Vagina (tissue), 2 donors: ENCODE measurements at regions not wholly inside any gene's neighbourhood (a gene's known extent, or its start where the extent isn't known, plus 50 kb on each side); places are given as distances from the start of the nearest gene placed in this dataset.

ENCODE experiments used
- DNase-seq, 2 donors: peaks; one replicate each; pipeline ENCODE4 v3.0.0-alpha.2; 2017; ENCODE audit errors: extremely low spot score in 2 of 2
- H3K27ac ChIP-seq: fragments of 200-600 bp; sonication (generic); one replicate; pipeline ENCODE4 v1.5.1; 2019
- H3K27me3 ChIP-seq: fragments of 200-600 bp; sonication (generic); one replicate; pipeline ENCODE4 v1.5.1; 2019
- H3K36me3 ChIP-seq, 2 donors: fragments of 200-600 bp; sonication (generic); one replicate each; pipeline ENCODE4 v1.5.1; 2017 to 2019
- H3K4me1 ChIP-seq: fragments of 200-600 bp; sonication (generic); one replicate; pipeline ENCODE4 v1.5.1; 2019
- H3K4me3 ChIP-seq, 2 donors: fragments of 200-600 bp; sonication (generic); 1 replicate in 1 of 2; 2 replicates in 1 of 2; pipeline ENCODE4 v1.5.1; 2016 to 2019
- H3K9me3 ChIP-seq: fragments of 200-600 bp; sonication (generic); one replicate; pipeline ENCODE4 v1.5.1; 2019
- POLR2A ChIP-seq, 2 donors: fragments of 450-650 bp; IDR thresholded peaks; one replicate each; pipeline ENCODE4 v1.6.1; 2017; ENCODE audit warnings: antibody characterized with exemption in 2 of 2, mild to moderate bottlenecking in 2 of 2, moderate library complexity in 2 of 2
- POLR2AphosphoS5 ChIP-seq, 2 donors: sonication (generic); formaldehyde crosslinking; IDR thresholded peaks; one replicate each; pipeline ENCODE4 v1.9.0; 2017; ENCODE audit warnings: antibody characterized with exemption in 2 of 2, mild to moderate bottlenecking in 2 of 2, low read depth in 1 of 2; ENCODE audit not compliant: insufficient read depth in 1 of 2
- intact Hi-C: fragments of 100-400 bp; cut with DNase I; formaldehyde crosslinking; loops from one replicate; pipeline ENCODE4 v1.15.1; 2023
- TF ChIP-seq, protein P1 (sequence below), 3 experiments: fragments of 450-650 bp in 2 of 3; fragments of 200-600 bp in 1 of 3; sonication (generic) in 1 of 3; IDR thresholded peaks; one replicate each; pipeline ENCODE4 v1.5.1; 2017 to 2019; ENCODE audit warnings: antibody characterized with exemption in 3 of 3, mild to moderate bottlenecking in 2 of 3, moderate library complexity in 2 of 3

DNA sequence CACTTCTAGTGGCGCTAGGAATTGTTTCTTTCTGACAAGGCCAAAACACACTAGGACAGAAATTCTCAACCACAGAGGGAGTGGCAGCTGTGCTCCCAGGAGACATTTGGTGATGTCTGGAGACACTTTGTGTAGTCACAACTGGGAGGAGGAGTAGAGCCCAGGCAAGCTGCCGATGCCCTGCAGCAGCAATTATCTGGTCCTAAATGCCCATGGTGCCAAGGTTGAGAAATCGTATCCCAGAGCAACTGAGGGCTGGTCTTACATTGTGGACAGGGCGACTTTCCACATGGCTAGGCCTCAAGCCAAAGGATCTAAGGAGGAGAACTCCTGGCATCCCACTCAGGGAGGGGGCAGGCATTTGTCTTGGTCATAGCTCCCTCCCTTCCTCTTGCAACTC lies 259.9 kb downstream of the GADD45G start:
- DNase-seq: no peak
- H3K9me3 ChIP-seq: no peaks in the 10 kb centered on the region
- H3K27me3 ChIP-seq: no peaks in the 10 kb centered on the region
- H3K27ac ChIP-seq: no peak overlapping the region
- H3K36me3 ChIP-seq: no peaks in the 10 kb centered on the region
- TF ChIP-seq POLR2A (IDR thresholded peaks at IDR 0.05): no peak
- TF ChIP-seq, protein P1, sequence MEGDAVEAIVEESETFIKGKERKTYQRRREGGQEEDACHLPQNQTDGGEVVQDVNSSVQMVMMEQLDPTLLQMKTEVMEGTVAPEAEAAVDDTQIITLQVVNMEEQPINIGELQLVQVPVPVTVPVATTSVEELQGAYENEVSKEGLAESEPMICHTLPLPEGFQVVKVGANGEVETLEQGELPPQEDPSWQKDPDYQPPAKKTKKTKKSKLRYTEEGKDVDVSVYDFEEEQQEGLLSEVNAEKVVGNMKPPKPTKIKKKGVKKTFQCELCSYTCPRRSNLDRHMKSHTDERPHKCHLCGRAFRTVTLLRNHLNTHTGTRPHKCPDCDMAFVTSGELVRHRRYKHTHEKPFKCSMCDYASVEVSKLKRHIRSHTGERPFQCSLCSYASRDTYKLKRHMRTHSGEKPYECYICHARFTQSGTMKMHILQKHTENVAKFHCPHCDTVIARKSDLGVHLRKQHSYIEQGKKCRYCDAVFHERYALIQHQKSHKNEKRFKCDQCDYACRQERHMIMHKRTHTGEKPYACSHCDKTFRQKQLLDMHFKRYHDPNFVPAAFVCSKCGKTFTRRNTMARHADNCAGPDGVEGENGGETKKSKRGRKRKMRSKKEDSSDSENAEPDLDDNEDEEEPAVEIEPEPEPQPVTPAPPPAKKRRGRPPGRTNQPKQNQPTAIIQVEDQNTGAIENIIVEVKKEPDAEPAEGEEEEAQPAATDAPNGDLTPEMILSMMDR (IDR thresholded peaks at IDR 0.05): no peak
- no peak for TF ChIP-seq POLR2AphosphoS5 (IDR thresholded peaks at IDR 0.05; ENCODE audit: insufficient read depth in 1 of 2, low read depth in 1 of 2)
- no peaks in the 10 kb centered on the region for H3K4me1 ChIP-seq
- intact Hi-C loops: no loop called here
- H3K4me3 ChIP-seq: no peak overlapping the region

DNA sequence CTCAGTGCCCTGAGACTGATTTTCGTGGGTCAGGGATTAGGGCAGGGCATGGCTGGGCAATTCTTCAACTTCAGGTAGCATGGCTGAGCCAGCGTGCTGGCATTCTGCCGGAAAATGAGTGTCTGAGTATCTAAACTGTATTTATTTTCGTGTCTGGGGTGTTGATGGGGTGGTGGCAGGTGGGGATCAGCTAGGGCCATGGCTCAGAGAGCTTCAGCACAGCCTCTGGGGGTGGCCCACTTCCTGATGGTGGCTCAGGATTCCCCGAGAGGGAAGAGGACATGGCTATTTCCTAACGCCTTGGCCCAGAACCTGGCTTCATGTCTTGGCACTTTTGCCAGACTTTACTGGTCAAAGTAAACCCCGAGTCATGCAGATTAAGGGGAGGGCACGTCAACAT lies 260.5 kb downstream of the GADD45G start:
- Histone ChIP-seq H3K27ac (no peak overlapping the region), H3K9me3 (no peaks in the 10 kb centered on the region), H3K4me3 (no peak overlapping the region), H3K27me3 (no peaks in the 10 kb centered on the region), H3K36me3 (no peaks in the 10 kb centered on the region), H3K4me1 (no peaks in the 10 kb centered on the region)
- TF ChIP-seq POLR2A (IDR thresholded peaks at IDR 0.05) (no peak), POLR2AphosphoS5 (IDR thresholded peaks at IDR 0.05; ENCODE audit: insufficient read depth in 1 of 2, low read depth in 1 of 2) (no peak)
- TF ChIP-seq, protein P1 (IDR thresholded peaks at IDR 0.05): no peak
- no peak for DNase-seq
- intact Hi-C loops: no loop called here

DNA sequence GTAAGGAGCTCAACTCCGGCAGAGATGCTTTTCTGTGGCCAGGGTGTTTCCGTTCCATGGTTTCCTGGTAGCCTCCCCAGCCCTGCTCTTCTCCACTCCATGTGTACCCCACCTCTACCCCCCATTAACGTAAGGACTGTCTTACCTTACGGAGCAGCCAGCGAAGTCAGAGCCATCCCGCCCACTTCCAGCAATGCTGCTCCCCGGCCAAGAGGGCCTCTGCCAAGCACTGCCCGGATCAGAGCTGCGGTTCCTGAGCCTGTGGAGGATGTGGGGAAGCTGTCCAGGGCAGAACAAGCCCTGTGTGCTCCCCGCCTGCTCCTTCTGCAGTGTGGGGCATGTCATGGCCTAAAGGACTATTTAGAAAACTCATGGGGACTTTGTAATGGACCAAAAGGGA lies 261.2 kb downstream of the GADD45G start:
- TF ChIP-seq, protein P1 (IDR thresholded peaks at IDR 0.05): no peak
- no peak for TF ChIP-seq POLR2A (IDR thresholded peaks at IDR 0.05)
- TF ChIP-seq POLR2AphosphoS5 (IDR thresholded peaks at IDR 0.05; ENCODE audit: insufficient read depth in 1 of 2, low read depth in 1 of 2): no peak
- no peak overlapping the region for H3K27ac ChIP-seq
- intact Hi-C loops: no loop called here

DNA sequence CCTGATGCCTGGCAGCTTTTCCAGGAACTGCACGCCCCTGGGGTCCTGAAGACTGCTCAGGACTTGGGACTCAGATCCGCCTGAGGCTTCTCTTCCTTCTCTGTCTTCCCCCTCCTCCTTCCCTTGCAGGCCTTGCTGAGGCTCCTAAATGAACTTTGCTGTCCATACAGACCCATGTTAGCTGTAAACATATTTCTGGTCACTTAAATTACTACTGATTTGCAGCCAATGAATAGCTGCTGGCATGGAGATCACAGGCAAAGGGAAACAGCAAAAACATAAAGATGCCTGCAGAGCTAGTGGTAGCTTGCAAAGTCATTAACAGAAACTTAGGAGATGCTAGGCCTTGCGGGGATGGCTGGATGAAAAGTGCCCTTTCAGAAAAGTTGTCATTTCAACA lies 261.9 kb downstream of the GADD45G start:
- Histone ChIP-seq H3K27me3 (no peaks in the 10 kb centered on the region), H3K9me3 (no peaks in the 10 kb centered on the region), H3K36me3 (no peaks in the 10 kb centered on the region), H3K4me1 (no peaks in the 10 kb centered on the region), H3K27ac (no peak overlapping the region), H3K4me3 (no peak overlapping the region)
- no peak for DNase-seq
- intact Hi-C loops: no loop called here
- TF ChIP-seq, protein P1 (IDR thresholded peaks at IDR 0.05): no peak
- TF ChIP-seq POLR2A (IDR thresholded peaks at IDR 0.05) (no peak), POLR2AphosphoS5 (IDR thresholded peaks at IDR 0.05; ENCODE audit: insufficient read depth in 1 of 2, low read depth in 1 of 2) (no peak)

More for the DNA sequence above, 261.2 kb downstream of the GADD45G start:
- Histone ChIP-seq H3K9me3 (no peaks in the 10 kb centered on the region), H3K4me1 (no peaks in the 10 kb centered on the region), H3K27me3 (no peaks in the 10 kb centered on the region), H3K4me3 (no peak overlapping the region), H3K36me3 (no peaks in the 10 kb centered on the region)
- DNase-seq: no peak

DNA sequence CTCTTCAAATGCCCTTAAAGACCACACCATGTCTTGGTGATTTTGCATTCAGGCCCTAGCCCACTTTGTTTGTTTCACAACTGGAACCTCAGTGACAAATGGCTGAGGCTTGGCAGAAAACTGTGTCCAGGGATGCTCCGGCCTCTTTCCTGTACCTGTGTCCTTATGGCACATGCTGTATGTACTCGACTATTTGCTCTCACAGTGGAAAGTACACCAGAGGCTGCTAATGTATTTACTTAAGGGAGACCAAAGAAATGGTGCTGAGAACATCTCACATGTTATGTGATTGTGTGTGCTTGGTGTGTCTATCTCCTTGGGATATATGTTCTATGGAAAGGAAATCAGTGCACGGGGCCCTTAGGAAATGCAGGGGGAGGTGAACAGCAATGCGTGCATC lies 263.3 kb downstream of the GADD45G start:
- H3K4me3 ChIP-seq: no peak overlapping the region
- TF ChIP-seq, protein P1 (IDR thresholded peaks at IDR 0.05): no peak
- no peak for TF ChIP-seq POLR2AphosphoS5 (IDR thresholded peaks at IDR 0.05; ENCODE audit: insufficient read depth in 1 of 2, low read depth in 1 of 2)
- TF ChIP-seq POLR2A (IDR thresholded peaks at IDR 0.05): no peak
- DNase-seq: no peak
- no peaks in the 10 kb centered on the region for H3K36me3 ChIP-seq
- no peaks in the 10 kb centered on the region for H3K27me3 ChIP-seq
- peaks cover 14% of the 10 kb centered on the region for H3K4me1 ChIP-seq
- H3K9me3 ChIP-seq: no peaks in the 10 kb centered on the region
- intact Hi-C loops: no loop called here
- H3K27ac ChIP-seq: no peak overlapping the region
